K562 (cell line): ENCODE measurements at regions not wholly inside any gene's neighbourhood (a gene's known extent, or its start where the extent isn't known, plus 50 kb on each side); places are given as distances from the start of the nearest gene placed in this dataset.

ENCODE experiments used
- ARNT ChIP-seq, 2 experiments: fragments of 450-650 bp; IDR thresholded peaks; 2 replicates each; pipeline ENCODE4 v1.6.1; 2016; ENCODE audit warnings: mild to moderate bottlenecking in 1 of 2
- ATF7 ChIP-seq: fragments of 450-650 bp; IDR thresholded peaks from 2 replicates; pipeline ENCODE4 v1.7.1; 2014; ENCODE audit warnings: mild to moderate bottlenecking, moderate library complexity
- CTCF ChIP-seq, 3 experiments: IDR thresholded peaks in 2 of 3; conservative IDR thresholded peaks in 1 of 3; 2 replicates each; pipeline ENCODE4 v1.5.1; 2011 to 2012; ENCODE audit warnings: low read length in 3 of 3, mild to moderate bottlenecking in 3 of 3, control low read depth in 2 of 3, improper control_type of control experiment in 1 of 3, inconsistent platforms in 1 of 3, low read depth in 1 of 3, mixed read lengths in 1 of 3, moderate library complexity in 1 of 3; ENCODE audit not compliant: insufficient read depth in 2 of 3
- EZH2 ChIP-seq: IDR thresholded peaks from 2 replicates; pipeline ENCODE4 v1.6.1; 2012; ENCODE audit warnings: low read depth, mild to moderate bottlenecking, inconsistent platforms, low read length, borderline replicate concordance
- GATA2 ChIP-seq: sonication (generic); formaldehyde crosslinking; IDR thresholded peaks from 2 replicates; pipeline ENCODE4 v1.4.0; 2020; ENCODE audit warnings: mild to moderate bottlenecking, missing genetic modification reagents
- POLR2A ChIP-seq: fragments of 450-650 bp; conservative IDR thresholded peaks from 2 replicates; pipeline ENCODE4 v1.6.1; 2016
- POLR2AphosphoS5 ChIP-seq: IDR thresholded peaks from 2 replicates; pipeline ENCODE4 v1.6.1; 2011; ENCODE audit warnings: mild to moderate bottlenecking, low read depth, low read length, moderate library complexity; ENCODE audit not compliant: control insufficient read depth, insufficient read depth
- PRPF4 ChIP-seq: fragments of 200-400 bp; formaldehyde crosslinking; IDR thresholded peaks from one replicate; pipeline ENCODE4 v1.6.1; 2017; ENCODE audit warnings: low read length, low read depth, mild to moderate bottlenecking; ENCODE audit not compliant: insufficient read depth, poor library complexity, severe bottlenecking
- RFX5 ChIP-seq: IDR thresholded peaks from 2 replicates; pipeline ENCODE4 v1.6.1; 2011; ENCODE audit warnings: low read depth, mild to moderate bottlenecking, improper control_type of control experiment, low read length
- SREBF2 ChIP-seq: sonication (generic); formaldehyde crosslinking; IDR thresholded peaks from 2 replicates; pipeline ENCODE4 v1.4.0; 2020; ENCODE audit warnings: mild to moderate bottlenecking, missing genetic modification reagents
- THAP7 ChIP-seq: fragments of 250-450 bp; sonication (Bioruptor Pico); IDR thresholded peaks from 2 replicates; pipeline ENCODE4 v1.5.0; 2021
- ZBED1 ChIP-seq: IDR thresholded peaks from 2 replicates; pipeline ENCODE4 v1.6.1; 2014
- ZNF384 ChIP-seq: IDR thresholded peaks from 2 replicates; pipeline ENCODE4 v1.6.1; 2012; ENCODE audit warnings: low read depth, low read length, improper control_type of control experiment
- ZNF407 ChIP-seq: fragments of 450-650 bp; IDR thresholded peaks from 2 replicates; pipeline ENCODE4 v1.6.1; 2016; ENCODE audit warnings: low read depth

- TF ChIP-seq POLR2A = no peak
- no peak for TF ChIP-seq ZBED1
- TF ChIP-seq SREBF2 (CRISPR knock-in tag) = no peak
- no peak for TF ChIP-seq GATA2 (CRISPR knock-in tag)
- TF ChIP-seq ATF7 = no peak
- TF ChIP-seq POLR2AphosphoS5 = no peak
- TF ChIP-seq PRPF4 = no peak
- TF ChIP-seq ZNF384 = no peak
- TF ChIP-seq CTCF (IDR thresholded peaks at IDR 0.05 in 2 of 3, conservative IDR thresholded peaks at IDR 0.05 in 1 of 3; ENCODE audit: insufficient read depth in 2 of 3, low read depth in 1 of 3, low read length in 3 of 3) = no peak
- no peak for TF ChIP-seq ZNF407
- no peak for TF ChIP-seq RFX5
- TF ChIP-seq ARNT (IDR thresholded peaks at IDR 0.05) = no peak
- TF ChIP-seq THAP7 = no peak
- TF ChIP-seq EZH2 = no peak
These were observed 654.4 kb upstream of the SLC35B3 start for GRCh38 chr6:9089724-9090123.
